IMR-90 (cell line): ENCODE measurements at regions not wholly inside any gene's neighbourhood (a gene's known extent, or its start where the extent isn't known, plus 50 kb on each side); places are given as distances from the start of the nearest gene placed in this dataset.
A peak's percentile ranks its signal among the peaks of the same experiment; 100 is the strongest.

Experiments used
- ATAC-seq: fragments of 200-7000 bp; cut with Tn5 transposase; 2 replicates; pipeline ENCODE4 v1.9.1; 2020; ENCODE audit warnings: low read depth, mild to moderate bottlenecking, moderate library complexity
- BruUV-seq: library from RNA; stranded (reverse); fragments of 400-500 nt; replicated peaks from 2 replicates; lab custom pipeline; 2021; lab: Mats Ljungman, UMichigan
- CTCF ChIA-PET: fragments of 300-600 bp; formaldehyde crosslinking; extraction: SDS; loops from one replicate; lab custom pipeline; 2021; ENCODE audit warnings: antibody characterized with exemption; lab: Yijun Ruan, JAX
- POLR2A ChIA-PET: fragments of 300-600 bp; sonication (Branson Sonifier 250); formaldehyde crosslinking; loops from one replicate; lab custom pipeline; 2022; ENCODE audit warnings: antibody characterized with exemption; ENCODE audit not compliant: unreplicated experiment; lab: Charles Lee
- DNase-seq: peaks from one replicate; pipeline ENCODE4 v3.0.0; 2013
- H2AFZ ChIP-seq: replicated peaks from 2 replicates; pipeline ENCODE3; 2013; ENCODE audit warnings: low read length, mild to moderate bottlenecking; ENCODE audit not compliant: poor library complexity
- H2AK5ac ChIP-seq: 2 replicates; pipeline ENCODE4 v1.6.1; 2013; ENCODE audit warnings: low read depth, low read length, inconsistent platforms
- H2AK9ac ChIP-seq: replicated peaks from 2 replicates; pipeline ENCODE3; 2013; ENCODE audit warnings: mild to moderate bottlenecking, low read depth, low read length, moderate library complexity; ENCODE audit not compliant: poor library complexity
- H2BK120ac ChIP-seq: 2 replicates; pipeline ENCODE4 v1.6.1; 2013; ENCODE audit warnings: low read depth, low read length, inconsistent platforms
- H2BK15ac ChIP-seq: 3 replicates; pipeline ENCODE4 v1.6.1; 2013; ENCODE audit warnings: low read depth, low read length, inconsistent platforms
- H2BK20ac ChIP-seq: 2 replicates; pipeline ENCODE4 v1.6.1; 2013; ENCODE audit warnings: low read depth, mild to moderate bottlenecking, inconsistent platforms, low read length, moderate library complexity
- H2BK5ac ChIP-seq: 2 replicates; pipeline ENCODE4 v1.6.1; 2013; ENCODE audit warnings: mild to moderate bottlenecking, low read depth, low read length, inconsistent platforms; ENCODE audit not compliant: poor library complexity, severe bottlenecking
- H3K14ac ChIP-seq: replicated peaks from 2 replicates; pipeline ENCODE4 v1.6.1; 2013; ENCODE audit warnings: low read depth, low read length, inconsistent platforms
- H3K18ac ChIP-seq: 2 replicates; pipeline ENCODE4 v1.6.1; 2013; ENCODE audit warnings: low read depth, low read length, control low read depth
- H3K23ac ChIP-seq: 2 replicates; pipeline ENCODE4 v1.6.1; 2013; ENCODE audit warnings: low read depth, low read length, inconsistent platforms
- H3K27ac ChIP-seq: 2 replicates; pipeline ENCODE4 v1.5.1; 2013; ENCODE audit warnings: mild to moderate bottlenecking, control low read depth, low read length; ENCODE audit not compliant: insufficient read depth
- H3K27me3 ChIP-seq: 2 replicates; pipeline ENCODE4 v1.6.1; 2013; ENCODE audit warnings: low read length; ENCODE audit not compliant: control insufficient read depth, insufficient read depth
- H3K36me3 ChIP-seq: 2 replicates; pipeline ENCODE4 v1.6.1; 2013; ENCODE audit warnings: low read length, mixed read lengths; ENCODE audit not compliant: control insufficient read depth, insufficient read depth
- H3K4ac ChIP-seq: 2 replicates; pipeline ENCODE4 v1.6.1; 2013; ENCODE audit warnings: low read depth, low read length, inconsistent platforms
- H3K4me1 ChIP-seq: 2 replicates; pipeline ENCODE4 v1.6.1; 2013; ENCODE audit warnings: low read length, mixed read lengths; ENCODE audit not compliant: control insufficient read depth, insufficient read depth
- H3K4me2 ChIP-seq: 2 replicates; pipeline ENCODE4 v1.6.1; 2013; ENCODE audit warnings: low read depth, mild to moderate bottlenecking, control low read depth, low read length, moderate library complexity
- H3K4me3 ChIP-seq: 2 replicates; pipeline ENCODE4 v1.5.1; 2013; ENCODE audit warnings: low read depth, mild to moderate bottlenecking, control low read depth, low read length, moderate library complexity; ENCODE audit not compliant: insufficient read depth
- H3K56ac ChIP-seq: 2 replicates; pipeline ENCODE4 v1.6.1; 2013; ENCODE audit warnings: low read length, inconsistent platforms; ENCODE audit not compliant: insufficient read depth; ENCODE audit errors: extremely low read depth
- H3K79me1 ChIP-seq, 2 experiments: 2 replicates each; pipeline ENCODE4 v1.6.1; 2013; ENCODE audit warnings: low read length in 2 of 2, inconsistent platforms in 1 of 2, low read depth in 1 of 2
- H3K9ac ChIP-seq: 2 replicates; pipeline ENCODE4 v1.6.1; 2013; ENCODE audit warnings: low read depth, low read length, control low read depth
- H3K9me1 ChIP-seq: 2 replicates; pipeline ENCODE4 v1.6.1; 2013; ENCODE audit warnings: low read length, inconsistent platforms; ENCODE audit not compliant: insufficient read depth
- H3K9me3 ChIP-seq: 2 replicates; pipeline ENCODE4 v1.6.1; 2013; ENCODE audit warnings: low read length; ENCODE audit not compliant: control insufficient read depth, insufficient read depth
- H4K20me1 ChIP-seq: 2 replicates; pipeline ENCODE4 v1.6.1; 2013; ENCODE audit warnings: low read length, inconsistent platforms; ENCODE audit not compliant: insufficient read depth
- H4K5ac ChIP-seq: 2 replicates; pipeline ENCODE4 v1.6.1; 2013; ENCODE audit warnings: mild to moderate bottlenecking, low read depth, low read length, control low read depth
- H4K8ac ChIP-seq, 2 experiments: 2 replicates each; pipeline ENCODE4 v1.6.1; 2013; ENCODE audit warnings: low read depth in 2 of 2, low read length in 2 of 2, control low read depth in 1 of 2, inconsistent platforms in 1 of 2
- H4K91ac ChIP-seq: 2 replicates; pipeline ENCODE4 v1.6.1; 2013; ENCODE audit warnings: low read depth, low read length, inconsistent platforms; ENCODE audit not compliant: insufficient read depth
- BHLHE40 ChIP-seq: fragments of 150-350 bp; IDR thresholded peaks from 2 replicates; pipeline ENCODE4 v1.6.1; 2016; ENCODE audit warnings: mild to moderate bottlenecking, low read depth, low read length
- CEBPB ChIP-seq: IDR thresholded peaks from 2 replicates; pipeline ENCODE4 v1.6.1; 2012; ENCODE audit warnings: low read depth, low read length, improper control_type of control experiment
- CHD1 ChIP-seq: IDR thresholded peaks from 2 replicates; pipeline ENCODE4 v1.6.1; 2012; ENCODE audit warnings: low read depth, low read length, improper control_type of control experiment
- MAZ ChIP-seq: IDR thresholded peaks from 2 replicates; pipeline ENCODE4 v1.6.1; 2012; ENCODE audit warnings: low read depth, mild to moderate bottlenecking, low read length, improper control_type of control experiment, moderate library complexity, borderline replicate concordance
- MXI1 ChIP-seq: IDR thresholded peaks from 2 replicates; pipeline ENCODE4 v1.6.1; 2012; ENCODE audit warnings: low read depth, mild to moderate bottlenecking, low read length, moderate library complexity, borderline replicate concordance
- RCOR1 ChIP-seq: IDR thresholded peaks from 2 replicates; pipeline ENCODE4 v1.6.1; 2012; ENCODE audit warnings: mild to moderate bottlenecking, low read length, improper control_type of control experiment; ENCODE audit not compliant: insufficient replicate concordance
- RFX5 ChIP-seq: IDR thresholded peaks from 2 replicates; pipeline ENCODE4 v1.8.0; 2012; ENCODE audit warnings: low read depth, mild to moderate bottlenecking, low read length, moderate library complexity
- WGBS, 2 experiments: methylation state at CpG; one replicate each; pipeline versions ENCODE4 v1.1.5 to v1.1.7; 2013; ENCODE audit warnings: missing lambda C conversion rate in 2 of 2; ENCODE audit not compliant: insufficient read length in 1 of 2; ENCODE audit errors: extremely low coverage in 2 of 2; 5-methylcytosine and 5-hydroxymethylcytosine counted together
- dilution Hi-C: fragments of 300-500 bp; cut with HindIII; formaldehyde crosslinking; loops from one replicate; pipeline ENCODE4 v1.14.3; 2018; ENCODE audit warnings: low sequenced_read_pairs; ENCODE audit not compliant: unreplicated experiment
- in situ Hi-C: fragments of 300-500 bp; cut with MboI; formaldehyde crosslinking; loops from 3 replicates; pipeline ENCODE4 v1.14.3; 2019; ENCODE audit warnings: low sequenced_read_pairs, inconsistent platforms, mixed read lengths
- intact Hi-C: fragments of 100-400 bp; cut with micrococcal nuclease; formaldehyde crosslinking; loops from 2 replicates; pipeline ENCODE4 v1.10.0; 2022
- TF ChIP-seq, protein P1 (sequence below): conservative IDR thresholded peaks from 2 replicates; pipeline ENCODE4 v1.5.1; 2012; ENCODE audit warnings: mild to moderate bottlenecking, low read depth, low read length, improper control_type of control experiment

- Histone ChIP-seq H3K9me3 (no peaks in the 10 kb centered on the region), H3K79me1 (no peaks in the 10 kb centered on the region), H2AK5ac (peak overlapping the region; percentile 95), H3K27ac (peak overlapping the region; percentile 80), H2BK120ac (peak overlapping the region; percentile 96), H2BK15ac (peak overlapping the region; percentile 89; the same call in 2 of the 3 replicates), H3K23ac (peak overlapping the region; percentile 55), H4K8ac (peak overlapping the region; percentile 59 to 85), H3K9ac (no peak overlapping the region), H3K36me3 (no peaks in the 10 kb centered on the region), H4K91ac (peak overlapping the region; percentile 92), H3K4me1 (peaks cover 28% of the 10 kb centered on the region), H2AK9ac (peak overlapping the region; percentile 22), H3K56ac (peak overlapping the region; percentile 50; the same call in 1 of the 2 replicates), H3K4me3 (no peak overlapping the region), H3K4ac (peak overlapping the region; percentile 94), H2AFZ (peak overlapping the region; percentile 78), H3K27me3 (no peaks in the 10 kb centered on the region), H2BK20ac (peak overlapping the region; percentile 90), H3K4me2 (peak overlapping the region; percentile 44), H4K20me1 (no peaks in the 10 kb centered on the region), H2BK5ac (peak overlapping the region; percentile 82), H4K5ac (peak overlapping the region; percentile 76), H3K14ac (peak overlapping the region; percentile 93), H3K18ac (peak overlapping the region; percentile 87), H3K9me1 (peaks cover 20% of the 10 kb centered on the region)
- intact Hi-C loops, result loop anchor here (10.0 kb wide), 2 partner anchors 326 to 476 kb away; no protein-coding TSS in a partner anchor
- ChIA-PET POLR2A (no interaction called here), CTCF (no interaction called here)
- DNase-seq (peak; percentile 67), ATAC-seq (peak; percentile 66)
- BruUV-seq, result no TSS peak
- peak; percentile 51; the same call in 1 of the 2 replicates for TF ChIP-seq CEBPB
- TF ChIP-seq, protein P1, sequence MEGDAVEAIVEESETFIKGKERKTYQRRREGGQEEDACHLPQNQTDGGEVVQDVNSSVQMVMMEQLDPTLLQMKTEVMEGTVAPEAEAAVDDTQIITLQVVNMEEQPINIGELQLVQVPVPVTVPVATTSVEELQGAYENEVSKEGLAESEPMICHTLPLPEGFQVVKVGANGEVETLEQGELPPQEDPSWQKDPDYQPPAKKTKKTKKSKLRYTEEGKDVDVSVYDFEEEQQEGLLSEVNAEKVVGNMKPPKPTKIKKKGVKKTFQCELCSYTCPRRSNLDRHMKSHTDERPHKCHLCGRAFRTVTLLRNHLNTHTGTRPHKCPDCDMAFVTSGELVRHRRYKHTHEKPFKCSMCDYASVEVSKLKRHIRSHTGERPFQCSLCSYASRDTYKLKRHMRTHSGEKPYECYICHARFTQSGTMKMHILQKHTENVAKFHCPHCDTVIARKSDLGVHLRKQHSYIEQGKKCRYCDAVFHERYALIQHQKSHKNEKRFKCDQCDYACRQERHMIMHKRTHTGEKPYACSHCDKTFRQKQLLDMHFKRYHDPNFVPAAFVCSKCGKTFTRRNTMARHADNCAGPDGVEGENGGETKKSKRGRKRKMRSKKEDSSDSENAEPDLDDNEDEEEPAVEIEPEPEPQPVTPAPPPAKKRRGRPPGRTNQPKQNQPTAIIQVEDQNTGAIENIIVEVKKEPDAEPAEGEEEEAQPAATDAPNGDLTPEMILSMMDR, result no peak
- no peak for TF ChIP-seq RFX5
- TF ChIP-seq MXI1, result no peak
- TF ChIP-seq MAZ, result no peak
- no peak for TF ChIP-seq CHD1
- TF ChIP-seq RCOR1, result no peak
- TF ChIP-seq BHLHE40, result no peak
- WGBS, 2 experiments, result no CpG with 5 or more reads among the region's 7 CpGs
- in situ Hi-C loops, result no loop called here
- dilution Hi-C loops, result no loop called here
Measured at GRCh38 chr2:235268535-235268934, 225.3 kb upstream of the AGAP1 start.
